NCI-H526 (cell line): ENCODE measurements at regions not wholly inside any gene's neighbourhood (a gene's known extent, or its start where the extent isn't known, plus 50 kb on each side); places are given as distances from the start of the nearest gene placed in this dataset.

Source experiments
- DNase-seq, 2 experiments: peaks; one replicate each; lab custom pipeline; 2025; lab: John Stamatoyannopoulos, UW

- peak in 1 of 2 experiments; percentile 35 for DNase-seq
These were observed 99.9 kb downstream of the SHANK2 start for GRCh38 chr11:71152312-71153004.

- no peak for DNase-seq
These were observed 100.8 kb downstream of the SHANK2 start for GRCh38 chr11:71151561-71151960.

GRCh38 chr11:71150859-71151258, 101.5 kb downstream of the SHANK2 start:
- no peak for DNase-seq

GRCh38 chr11:71148716-71149115, 103.7 kb downstream of the SHANK2 start:
- no peak for DNase-seq

- DNase-seq, result no peak
These were observed 105.0 kb downstream of the SHANK2 start for GRCh38 chr11:71147331-71147730.

- DNase-seq, result no peak
These were observed 105.5 kb downstream of the SHANK2 start for GRCh38 chr11:71146846-71147245.

- DNase-seq, result no peak
These were observed 106.2 kb downstream of the SHANK2 start for GRCh38 chr11:71145988-71146824.

GRCh38 chr11:71145368-71145767, 107.0 kb downstream of the SHANK2 start:
- no peak for DNase-seq

GRCh38 chr11:71144736-71145135, 107.6 kb downstream of the SHANK2 start:
- DNase-seq, result no peak

GRCh38 chr11:71144010-71144409, 108.4 kb downstream of the SHANK2 start:
- DNase-seq, result no peak

- peak in 1 of 2 experiments; percentile 21 for DNase-seq
These were observed 112.0 kb downstream of the SHANK2 start for GRCh38 chr11:71140206-71140919.

- DNase-seq, result peak in 1 of 2 experiments; percentile 5
These were observed 112.7 kb downstream of the SHANK2 start for GRCh38 chr11:71139516-71140205.

GRCh38 chr11:71138737-71139425, 113.5 kb downstream of the SHANK2 start:
- DNase-seq, result no peak

- no peak for DNase-seq
These were observed 115.0 kb downstream of the SHANK2 start for GRCh38 chr11:71137376-71137775.

GRCh38 chr11:71136095-71136845, 116.1 kb downstream of the SHANK2 start:
- no peak for DNase-seq

- no peak for DNase-seq
These were observed 117.3 kb downstream of the SHANK2 start for GRCh38 chr11:71135112-71135511.

- no peak for DNase-seq
These were observed 118.4 kb downstream of the SHANK2 start for GRCh38 chr11:71133946-71134345.

- no peak for DNase-seq
These were observed 120.5 kb downstream of the SHANK2 start for GRCh38 chr11:71131861-71132260.

- no peak for DNase-seq
These were observed 122.3 kb downstream of the SHANK2 start for GRCh38 chr11:71130106-71130505.

- DNase-seq, result no peak
These were observed 122.8 kb downstream of the SHANK2 start for GRCh38 chr11:71129624-71130023.

- no peak for DNase-seq
These were observed 124.6 kb downstream of the SHANK2 start for GRCh38 chr11:71127806-71128205.
